GM12878 (cell line): ENCODE measurements at regions not wholly inside any gene's neighbourhood (a gene's known extent, or its start where the extent isn't known, plus 50 kb on each side); places are given as distances from the start of the nearest gene placed in this dataset.
A peak's percentile ranks its signal among the peaks of the same experiment; 100 is the strongest.

ENCODE experiments used
- ATAC-seq: fragments of 200-7000 bp; cut with Tn5 transposase; 3 replicates; pipeline ENCODE4 v1.9.1; 2020; ENCODE audit warnings: mild to moderate bottlenecking, moderate library complexity
- BruUV-seq: library from RNA; stranded (reverse); fragments of 400-500 nt; replicated peaks from 2 replicates; lab custom pipeline; 2021; lab: Mats Ljungman, UMichigan
- CTCF ChIA-PET: fragments of 300-600 bp; sonication (Branson Sonifier 250); formaldehyde crosslinking; extraction: SDS; loops from one replicate; lab custom pipeline; 2021; ENCODE audit warnings: inconsistent platforms; lab: Yijun Ruan, JAX
- POLR2A ChIA-PET: fragments of 350-600 bp; formaldehyde crosslinking; extraction: SDS; loops from one replicate; lab custom pipeline; 2021; ENCODE audit warnings: inconsistent platforms; lab: Charles Lee
- RAD21 ChIA-PET: fragments of 300-600 bp; sonication (Branson Sonifier 250); formaldehyde crosslinking; loops from one replicate; lab custom pipeline; 2023; ENCODE audit warnings: antibody characterized with exemption; ENCODE audit not compliant: unreplicated experiment; lab: Charles Lee
- SMC1A ChIA-PET: fragments of 300-600 bp; sonication (Branson Sonifier 250); formaldehyde crosslinking; loops from one replicate; lab custom pipeline; 2023; ENCODE audit not compliant: unreplicated experiment, uncharacterized antibody; lab: Charles Lee
- DNase-seq: peaks from one replicate; pipeline ENCODE4 v3.0.0-alpha.2; 2011; ENCODE audit warnings: low read depth, low spot score
- FAIRE-seq: peaks from 3 replicates; lab custom pipeline; 2011; peaks lifted over from hg19 to GRCh38; lab: Jason Lieb, UNC
- H2AFZ ChIP-seq: 2 replicates; pipeline ENCODE4 v1.6.0; 2011; ENCODE audit warnings: low read depth, low read length, control low read depth; ENCODE audit not compliant: control insufficient read depth
- H3K27ac ChIP-seq: 2 replicates; pipeline ENCODE4 v1.5.1; 2011; ENCODE audit warnings: control low read depth; ENCODE audit not compliant: control insufficient read depth, insufficient read depth
- H3K27me3 ChIP-seq, 2 experiments: replicated peaks in 1 of 2; 2 replicates each; pipeline versions ENCODE4 v1.6.0 to v1.6.1; 2011; ENCODE audit warnings: low read length in 1 of 2; ENCODE audit not compliant: control insufficient read depth in 2 of 2, insufficient read depth in 2 of 2
- H3K36me3 ChIP-seq, 2 experiments: 2 replicates each; pipeline ENCODE4 v1.5.1; 2011; ENCODE audit warnings: low read length in 1 of 2; ENCODE audit not compliant: control insufficient read depth in 2 of 2, insufficient read depth in 2 of 2
- H3K4me1 ChIP-seq: 2 replicates; pipeline ENCODE4 v1.6.1; 2011; ENCODE audit warnings: mild to moderate bottlenecking, low read length, moderate library complexity, mixed read lengths; ENCODE audit not compliant: control insufficient read depth, insufficient read depth
- H3K4me2 ChIP-seq: 2 replicates; pipeline ENCODE4 v1.6.0; 2011; ENCODE audit warnings: control low read depth; ENCODE audit not compliant: control insufficient read depth, insufficient read depth
- H3K4me3 ChIP-seq: fragments of 200-600 bp; sonication (generic); 2 replicates; pipeline ENCODE4 v1.5.1; 2016
- H3K79me2 ChIP-seq: 2 replicates; pipeline ENCODE4 v1.6.0; 2011; ENCODE audit warnings: low read length; ENCODE audit not compliant: control insufficient read depth, insufficient read depth
- H3K9ac ChIP-seq: 2 replicates; pipeline ENCODE4 v1.8.0; 2011; ENCODE audit warnings: low read length, control low read depth, mixed read lengths; ENCODE audit not compliant: control insufficient read depth, insufficient read depth
- H3K9me3 ChIP-seq: replicated peaks from 3 replicates; pipeline ENCODE4 v1.5.1; 2011; ENCODE audit warnings: mild to moderate bottlenecking, low read length; ENCODE audit not compliant: control insufficient read depth, insufficient read depth
- H4K20me1 ChIP-seq: 2 replicates; pipeline ENCODE4 v1.6.0; 2011; ENCODE audit not compliant: control insufficient read depth, insufficient read depth
- CEBPB ChIP-seq, 2 experiments: fragments of 150-350 bp in 1 of 2; IDR thresholded peaks; 2 replicates each; pipeline ENCODE4 v1.6.1; 2012 to 2014; ENCODE audit warnings: low read depth in 2 of 2, low read length in 2 of 2, borderline replicate concordance in 1 of 2, inconsistent platforms in 1 of 2
- CHD2 ChIP-seq: IDR thresholded peaks from 2 replicates; pipeline ENCODE4 v1.6.1; 2011; ENCODE audit warnings: low read depth, low read length, improper control_type of control experiment, borderline replicate concordance
- NFYB ChIP-seq: IDR thresholded peaks from 2 replicates; pipeline ENCODE4 v1.6.1; 2011; ENCODE audit warnings: low read depth, mild to moderate bottlenecking, low read length, improper control_type of control experiment, moderate library complexity; ENCODE audit not compliant: insufficient read depth
- RAD21 ChIP-seq: IDR thresholded peaks from 2 replicates; pipeline ENCODE4 v1.6.1; 2011; ENCODE audit warnings: mild to moderate bottlenecking, low read depth, low read length, moderate library complexity; ENCODE audit not compliant: insufficient read depth
- RBBP5 ChIP-seq: fragments of 200-600 bp; sonication (generic); conservative IDR thresholded peaks from 2 replicates; pipeline ENCODE4 v1.6.1; 2016
- TCF7 ChIP-seq: IDR thresholded peaks from 2 replicates; pipeline ENCODE4 v1.6.1; 2014; ENCODE audit warnings: antibody characterized with exemption, borderline replicate concordance
- WGBS: methylation state at CpG from one replicate; pipeline ENCODE4 v1.1.6; 2016; ENCODE audit warnings: low lambda C conversion rate; ENCODE audit not compliant: insufficient replicate concordance, insufficient coverage; ENCODE audit errors: missing lambda C conversion rate; 5-methylcytosine and 5-hydroxymethylcytosine counted together
- in situ Hi-C: fragments of 300-500 bp; cut with MboI; formaldehyde crosslinking; loops from 9 replicates; pipeline ENCODE4 v1.14.3; 2018; ENCODE audit warnings: mixed read lengths
- intact Hi-C: fragments of 100-400 bp; cut with micrococcal nuclease; formaldehyde crosslinking; loops from one replicate; pipeline ENCODE4 v1.14.2; 2022; ENCODE audit not compliant: unreplicated experiment

DNA sequence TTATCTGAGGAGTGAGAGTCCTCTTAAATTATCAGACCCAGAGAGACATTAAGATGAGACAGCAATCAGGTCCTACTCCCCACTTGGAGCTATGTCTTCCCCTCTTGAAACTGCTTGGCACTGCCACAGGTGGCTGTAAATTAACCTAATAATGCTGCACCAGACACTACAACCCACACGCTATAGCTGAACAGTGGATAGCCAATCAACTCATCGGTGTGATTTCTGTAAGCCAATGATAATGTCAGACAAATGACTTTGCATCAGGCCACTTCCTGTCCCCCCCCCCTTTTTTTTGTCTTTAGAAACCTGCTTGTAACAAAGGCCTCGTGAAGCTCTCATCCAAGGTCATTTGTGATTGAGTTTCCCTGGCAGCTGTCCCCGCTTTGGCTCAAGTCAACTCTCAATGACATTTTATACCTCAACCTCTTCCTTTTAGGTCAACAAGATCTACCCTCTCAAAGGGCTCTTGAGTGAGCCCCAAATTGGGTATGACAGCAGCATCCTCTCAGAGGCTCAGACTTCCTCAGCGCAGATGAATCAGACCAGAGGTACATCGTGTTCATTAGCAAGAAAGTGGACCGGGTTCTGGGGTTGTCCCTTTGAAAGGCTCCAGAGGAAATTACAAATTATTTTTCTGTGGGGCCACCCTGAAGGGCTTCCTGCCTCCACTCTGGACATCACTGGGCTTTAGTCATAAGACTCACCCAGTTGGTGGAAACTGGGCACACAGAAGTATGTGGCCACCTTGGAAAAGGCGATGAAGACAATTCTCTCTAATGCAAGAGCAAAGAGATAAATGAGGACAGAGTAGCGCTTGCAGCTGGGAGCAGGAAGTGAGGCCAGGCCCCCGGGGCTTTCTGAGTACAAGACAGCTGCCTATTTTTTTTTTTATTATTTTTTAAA is 73.6 kb downstream of the COPS8 start:
- FAIRE-seq (peak; percentile 62), ATAC-seq (no peak), DNase-seq (no peak)
- no peak for TF ChIP-seq CHD2
- TF ChIP-seq CEBPB (IDR thresholded peaks at IDR 0.05; ENCODE audit: borderline replicate concordance in 1 of 2, low read depth in 2 of 2, low read length in 2 of 2), result no peak
- TF ChIP-seq RAD21, result no peak
- peak; percentile 30; the same call in 1 of the 2 replicates for TF ChIP-seq NFYB
- TF ChIP-seq TCF7, result no peak
- TF ChIP-seq RBBP5, result no peak
- no peaks in the 10 kb centered on the region for H4K20me1 ChIP-seq
- ChIA-PET CTCF (interaction anchor here (0.6 to 1.5 kb wide), 5 partner anchors 12 to 669 kb away, joined by 3 read pairs; no protein-coding TSS in a partner anchor), SMC1A (interaction anchor here (0.8 to 1.2 kb wide), 2 partner anchors 37 to 251 kb away, joined by 3 to 4 read pairs; no protein-coding TSS in a partner anchor), RAD21 (interaction anchor here (0.6 to 0.7 kb wide), 3 partner anchors 18 to 398 kb away, joined by 3 to 4 read pairs (median 3); no protein-coding TSS in a partner anchor), POLR2A (no interaction called here)
- H3K9me3 ChIP-seq, result no peaks in the 10 kb centered on the region; the same call in 2 of the 3 replicates
- H3K9ac ChIP-seq, result no peak overlapping the region
- in situ Hi-C loops, result loop anchor here (5.0 kb wide), 2 partner anchors 318 to 413 kb away; no protein-coding TSS in a partner anchor
- no peaks in the 10 kb centered on the region for H3K79me2 ChIP-seq
- no TSS peak for BruUV-seq
- H3K4me3 ChIP-seq, result no peak overlapping the region
- no peak overlapping the region for H3K4me2 ChIP-seq
- peaks cover 16% of the 10 kb centered on the region for H3K4me1 ChIP-seq
- 51% methylated on average over 10 of the region's 10 CpGs for WGBS
- H3K27me3 ChIP-seq, result no peaks in the 10 kb centered on the region
- intact Hi-C loops, result no loop called here
- H3K27ac ChIP-seq, result no peak overlapping the region
- no peak overlapping the region for H2AFZ ChIP-seq
- H3K36me3 ChIP-seq, result no peaks in the 10 kb centered on the region
